Right lobe of liver (tissue), 6 donors: ENCODE measurements at regions not wholly inside any gene's neighbourhood (a gene's known extent, or its start where the extent isn't known, plus 50 kb on each side); places are given as distances from the start of the nearest gene placed in this dataset.

Source experiments
- ATAC-seq, 4 donors: fragments of 200-7000 bp; cut with Tn5 transposase; one replicate each; pipeline ENCODE4 v1.9.1; 2020; ENCODE audit warnings: mild to moderate bottlenecking in 4 of 4, moderate library complexity in 4 of 4
- DNase-seq, 3 donors: peaks; one replicate each; pipeline ENCODE4 v3.0.0-alpha.2; 2020
- H3K27ac ChIP-seq, 3 donors: fragments of 200-600 bp; one replicate each; pipeline ENCODE4 v1.8.0; 2022
- H3K27me3 ChIP-seq, 2 donors: fragments of 200-600 bp; one replicate each; pipeline ENCODE4 v1.8.0; 2022
- H3K36me3 ChIP-seq, 4 donors: fragments of 200-600 bp; sonication (generic) in 1 of 4; one replicate each; pipeline versions ENCODE4 v1.5.1 to v1.8.0; 2017 to 2022; ENCODE audit warnings: control low read depth in 1 of 4
- H3K4me1 ChIP-seq, 4 donors: fragments of 200-600 bp; sonication (generic) in 1 of 4; one replicate each; pipeline versions ENCODE4 v1.5.1 to v1.8.0; 2017 to 2022; ENCODE audit warnings: control low read depth in 1 of 4
- H3K4me3 ChIP-seq, 3 donors: fragments of 200-600 bp; one replicate each; pipeline ENCODE4 v1.8.0; 2022
- H3K9me3 ChIP-seq, 4 donors: fragments of 200-600 bp; sonication (generic) in 1 of 4; one replicate each; pipeline versions ENCODE4 v1.5.1 to v1.8.0; 2017 to 2022; ENCODE audit warnings: control low read depth in 1 of 4
- CTCF ChIP-seq, 4 donors: fragments of 200-600 bp in 3 of 4; fragments of 450-650 bp in 1 of 4; IDR thresholded peaks; one replicate each; pipeline versions ENCODE4 v1.5.1 to v1.8.0; 2016 to 2022; ENCODE audit warnings: antibody characterized with exemption in 4 of 4, mild to moderate bottlenecking in 2 of 4
- POLR2A ChIP-seq: fragments of 450-650 bp; IDR thresholded peaks from one replicate; pipeline ENCODE4 v1.6.1; 2017; ENCODE audit warnings: antibody characterized with exemption, mild to moderate bottlenecking
- WGBS: methylation state at CpG from one replicate; pipeline ENCODE4 v1.1.6; 2018; ENCODE audit warnings: low coverage, low lambda C conversion rate; ENCODE audit not compliant: insufficient coverage; ENCODE audit errors: missing lambda C conversion rate; 5-methylcytosine and 5-hydroxymethylcytosine counted together
- intact Hi-C, 2 donors: fragments of 100-400 bp; cut with DNase I; formaldehyde crosslinking; loops; one replicate each; pipeline versions ENCODE4 v1.11.2 to v1.14.1; 2022
- donor health status: DM: no; HTN: yes; CAD: no.
- donor health status: DM: no; HTN: no; CAD: no.
- donor health status: DM: no; HTN: no; CAD: no.
- donor health status: DM: no; HTN: yes; CAD: no.
- donor health status: DM: no; HTN: yes; CAD: no.

DNA sequence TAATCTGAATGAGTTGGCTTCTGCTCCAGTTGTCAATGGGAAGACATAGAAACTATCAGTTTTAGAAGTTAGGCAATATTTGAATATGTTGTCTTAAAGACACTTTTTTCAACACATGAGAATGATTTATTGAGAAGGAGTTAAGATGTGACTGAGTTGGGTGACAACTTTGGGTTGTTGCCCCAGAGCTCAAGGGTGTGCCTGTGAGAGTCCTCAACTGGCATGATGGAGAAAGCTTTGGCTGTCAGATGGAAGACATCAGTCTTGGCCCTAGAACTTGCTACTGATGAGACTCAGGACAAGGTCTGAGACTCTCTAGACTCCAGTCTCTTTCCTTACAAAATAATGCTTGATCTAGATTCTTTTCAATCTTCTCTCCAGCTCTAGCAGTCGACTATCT, 69.0 kb upstream of the CTAGE1 start:
- DNase-seq = no peak
- Histone ChIP-seq H3K27ac (no peak overlapping the region), H3K4me1 (peaks cover 0 to 27% (median 13%) of the 10 kb centered on the region in 4 donors), H3K36me3 (no peaks in the 10 kb centered on the region), H3K27me3 (no peaks in the 10 kb centered on the region), H3K4me3 (no peak overlapping the region), H3K9me3 (no peaks in the 10 kb centered on the region)
- no peak for TF ChIP-seq POLR2A
- no peak for TF ChIP-seq CTCF (IDR thresholded peaks at IDR 0.05)
- intact Hi-C loops = no loop called here
- no peak for ATAC-seq
- WGBS = 27% methylated on average over 1 of the region's 1 CpG

GRCh38 chr18:22488554-22488953, 70.8 kb upstream of the CTAGE1 start:
- intact Hi-C loops = no loop called here
- no peak overlapping the region for H3K4me3 ChIP-seq
- peaks cover 0 to 43% (median 14%) of the 10 kb centered on the region in 4 donors for H3K4me1 ChIP-seq
- 19% methylated on average over 5 of the region's 5 CpGs for WGBS
- peak overlapping the region; percentile 5 to 87 (median 60) for H3K27ac ChIP-seq
- H3K27me3 ChIP-seq = no peaks in the 10 kb centered on the region
- TF ChIP-seq POLR2A (no peak), CTCF (IDR thresholded peaks at IDR 0.05) (no peak)
- DNase-seq (peak; percentile 60 to 90 (median 79)), ATAC-seq (peak; percentile 54 to 64 (median 58))
- no peaks in the 10 kb centered on the region for H3K36me3 ChIP-seq
- H3K9me3 ChIP-seq = no peaks in the 10 kb centered on the region

DNA sequence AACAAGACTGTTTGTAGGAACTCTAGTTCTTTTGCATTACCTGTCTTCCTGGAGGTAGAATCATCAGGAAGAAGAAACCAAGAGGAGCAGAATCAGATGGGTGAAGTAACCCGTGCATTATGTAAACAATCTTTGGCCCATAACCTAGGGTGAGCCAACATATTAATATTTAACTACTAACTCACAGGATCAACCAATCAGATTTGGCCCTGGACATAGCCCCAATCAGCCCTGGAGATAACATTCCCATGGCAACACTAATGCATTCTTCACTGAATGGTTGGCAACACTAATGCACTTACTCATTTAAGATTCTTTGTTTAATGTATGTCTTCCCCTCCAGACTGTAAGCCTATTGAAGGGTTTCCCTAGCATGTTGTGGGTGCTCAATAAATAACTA, 72.0 kb upstream of the CTAGE1 start:
- peaks cover 0 to 50% (median 14%) of the 10 kb centered on the region in 4 donors for H3K4me1 ChIP-seq
- WGBS = 40% methylated on average over 1 of the region's 1 CpG
- no peak overlapping the region for H3K4me3 ChIP-seq
- no peaks in the 10 kb centered on the region for H3K36me3 ChIP-seq
- TF ChIP-seq CTCF (IDR thresholded peaks at IDR 0.05) (no peak), POLR2A (peak; percentile 35)
- DNase-seq (peak in 1 of 3 donors; percentile 61), ATAC-seq (peak; percentile 71 to 85 (median 78))
- H3K9me3 ChIP-seq = no peaks in the 10 kb centered on the region
- H3K27me3 ChIP-seq = no peaks in the 10 kb centered on the region
- H3K27ac ChIP-seq = peak overlapping the region; percentile 41 to 87 (median 69)
- intact Hi-C loops = loop anchor here in 1 of 2 donors (10.0 kb wide), 1 partner anchor 65 kb away; no protein-coding TSS in a partner anchor

GRCh38 chr18:22490429-22490846, 72.7 kb upstream of the CTAGE1 start:
- peak; percentile 47 to 67 (median 66) for DNase-seq
- TF ChIP-seq POLR2A (no peak), CTCF (IDR thresholded peaks at IDR 0.05) (peak; percentile 23 to 73 (median 32))
- WGBS = 7% methylated on average over 4 of the region's 4 CpGs

More at GRCh38 chr18:22490429-22490846, 72.7 kb upstream of the CTAGE1 start:
- H3K9me3 ChIP-seq = no peaks in the 10 kb centered on the region
- no peaks in the 10 kb centered on the region for H3K27me3 ChIP-seq
- peak; percentile 71 to 86 (median 78) for ATAC-seq
- no peaks in the 10 kb centered on the region for H3K36me3 ChIP-seq
- H3K27ac ChIP-seq = peak overlapping the region; percentile 41 to 87 (median 69)
- H3K4me1 ChIP-seq = peaks cover 0 to 50% (median 14%) of the 10 kb centered on the region in 4 donors
- intact Hi-C loops = loop anchor here in 1 of 2 donors (10.0 kb wide), 1 partner anchor 64 kb away; no protein-coding TSS in a partner anchor
- no peak overlapping the region for H3K4me3 ChIP-seq
